ENCODE measurements at regions not wholly inside any gene's neighbourhood (a gene's known extent, or its start where the extent isn't known, plus 50 kb on each side); places are given as distances from the start of the nearest gene placed in this dataset.

DNA sequence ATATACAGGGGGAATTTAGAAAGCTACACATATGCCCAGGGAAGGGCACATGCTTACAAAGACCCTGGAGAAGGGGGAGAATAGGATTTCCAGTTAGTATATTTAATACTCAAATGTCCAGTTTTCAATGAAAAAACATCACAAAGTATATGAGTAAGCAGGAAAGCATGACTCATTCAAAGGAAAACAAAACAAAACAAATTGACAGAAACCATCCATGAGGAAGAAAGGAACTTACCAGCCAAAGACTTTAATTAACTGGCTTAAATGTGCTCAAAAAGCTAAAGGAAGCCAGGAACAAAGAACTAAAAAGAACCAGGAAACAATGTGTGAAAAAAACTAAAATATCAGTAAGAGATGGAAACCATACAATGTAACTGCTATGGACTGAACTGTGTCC is 716.2 kb upstream of the ARGLU1 start:
- no peak for DNase-seq (ENCODE audit: low read depth)
- TF ChIP-seq, protein P1, sequence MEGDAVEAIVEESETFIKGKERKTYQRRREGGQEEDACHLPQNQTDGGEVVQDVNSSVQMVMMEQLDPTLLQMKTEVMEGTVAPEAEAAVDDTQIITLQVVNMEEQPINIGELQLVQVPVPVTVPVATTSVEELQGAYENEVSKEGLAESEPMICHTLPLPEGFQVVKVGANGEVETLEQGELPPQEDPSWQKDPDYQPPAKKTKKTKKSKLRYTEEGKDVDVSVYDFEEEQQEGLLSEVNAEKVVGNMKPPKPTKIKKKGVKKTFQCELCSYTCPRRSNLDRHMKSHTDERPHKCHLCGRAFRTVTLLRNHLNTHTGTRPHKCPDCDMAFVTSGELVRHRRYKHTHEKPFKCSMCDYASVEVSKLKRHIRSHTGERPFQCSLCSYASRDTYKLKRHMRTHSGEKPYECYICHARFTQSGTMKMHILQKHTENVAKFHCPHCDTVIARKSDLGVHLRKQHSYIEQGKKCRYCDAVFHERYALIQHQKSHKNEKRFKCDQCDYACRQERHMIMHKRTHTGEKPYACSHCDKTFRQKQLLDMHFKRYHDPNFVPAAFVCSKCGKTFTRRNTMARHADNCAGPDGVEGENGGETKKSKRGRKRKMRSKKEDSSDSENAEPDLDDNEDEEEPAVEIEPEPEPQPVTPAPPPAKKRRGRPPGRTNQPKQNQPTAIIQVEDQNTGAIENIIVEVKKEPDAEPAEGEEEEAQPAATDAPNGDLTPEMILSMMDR (IDR thresholded peaks at IDR 0.05; ENCODE audit: low read depth, low read length): no peak
- no peak for TF ChIP-seq MAX (IDR thresholded peaks at IDR 0.05; ENCODE audit: low read depth, low read length)
- no peak overlapping the region for H3K4me3 ChIP-seq (ENCODE audit: low read depth, low read length)

DNA sequence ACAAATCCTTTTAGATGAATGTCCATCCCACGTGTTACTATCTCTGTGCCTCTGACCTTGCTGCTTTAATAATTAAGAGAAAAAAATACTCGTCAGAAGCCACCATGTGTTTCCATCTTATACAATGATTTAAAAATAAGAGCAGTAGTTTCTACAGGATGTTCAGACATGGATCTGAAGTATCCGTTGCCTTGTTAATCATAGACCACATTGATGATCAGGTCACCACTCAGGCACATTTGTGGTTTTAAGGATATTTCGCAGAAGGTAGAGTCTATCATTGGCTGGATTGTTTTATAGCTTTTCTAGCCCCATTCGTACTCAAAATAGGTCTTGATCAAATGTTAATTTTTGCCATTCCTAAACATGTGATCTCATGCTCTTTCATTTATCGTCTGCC is 710.0 kb upstream of the ARGLU1 start:
- no peak overlapping the region for H3K4me3 ChIP-seq (ENCODE audit: low read depth, low read length)
- TF ChIP-seq, protein P1 (IDR thresholded peaks at IDR 0.05; ENCODE audit: low read depth, low read length): no peak
- TF ChIP-seq MYC (IDR thresholded peaks at IDR 0.05; ENCODE audit: low read depth, low read length): no peak
- no peak for TF ChIP-seq MAX (IDR thresholded peaks at IDR 0.05; ENCODE audit: low read depth, low read length)
- no peak for TF ChIP-seq POLR2A (IDR thresholded peaks at IDR 0.05; ENCODE audit: extremely low read depth, insufficient read length)
- DNase-seq (ENCODE audit: low read depth): no peak

- H3K4me3 ChIP-seq (ENCODE audit: low read depth, low read length): no peak overlapping the region
- TF ChIP-seq, protein P1 (IDR thresholded peaks at IDR 0.05; ENCODE audit: low read depth, low read length): no peak
- TF ChIP-seq MYC (IDR thresholded peaks at IDR 0.05; ENCODE audit: low read depth, low read length): no peak
- TF ChIP-seq MAX (IDR thresholded peaks at IDR 0.05; ENCODE audit: low read depth, low read length): no peak
- no peak for TF ChIP-seq POLR2A (IDR thresholded peaks at IDR 0.05; ENCODE audit: extremely low read depth, insufficient read length)
- DNase-seq (ENCODE audit: low read depth): no peak
Observed at GRCh38 chr13:107276936-107277335, 709.0 kb upstream of the ARGLU1 start.

- TF ChIP-seq POLR2A (IDR thresholded peaks at IDR 0.05; ENCODE audit: extremely low read depth, insufficient read length) (no peak), MAX (IDR thresholded peaks at IDR 0.05; ENCODE audit: low read depth, low read length) (no peak), MYC (IDR thresholded peaks at IDR 0.05; ENCODE audit: low read depth, low read length) (no peak)
- TF ChIP-seq, protein P1 (IDR thresholded peaks at IDR 0.05; ENCODE audit: low read depth, low read length): no peak
- no peak for DNase-seq (ENCODE audit: low read depth)
Observed at GRCh38 chr13:107275945-107276614, 708.1 kb upstream of the ARGLU1 start.

GRCh38 chr13:107275312-107275711 is 707.4 kb upstream of the ARGLU1 start:
- no peak for DNase-seq (ENCODE audit: low read depth)
- no peak overlapping the region for H3K4me3 ChIP-seq (ENCODE audit: low read depth, low read length)
- TF ChIP-seq MYC (IDR thresholded peaks at IDR 0.05; ENCODE audit: low read depth, low read length) (no peak), MAX (IDR thresholded peaks at IDR 0.05; ENCODE audit: low read depth, low read length) (no peak), POLR2A (IDR thresholded peaks at IDR 0.05; ENCODE audit: extremely low read depth, insufficient read length) (no peak)
- TF ChIP-seq, protein P1 (IDR thresholded peaks at IDR 0.05; ENCODE audit: low read depth, low read length): no peak

More at GRCh38 chr13:107275945-107276614, 708.1 kb upstream of the ARGLU1 start:
- H3K4me3 ChIP-seq (ENCODE audit: low read depth, low read length): no peak overlapping the region

Data from NB4 (cell line).